ENCODE measurements at regions not wholly inside any gene's neighbourhood (a gene's known extent, or its start where the extent isn't known, plus 50 kb on each side); places are given as distances from the start of the nearest gene placed in this dataset.

DNA sequence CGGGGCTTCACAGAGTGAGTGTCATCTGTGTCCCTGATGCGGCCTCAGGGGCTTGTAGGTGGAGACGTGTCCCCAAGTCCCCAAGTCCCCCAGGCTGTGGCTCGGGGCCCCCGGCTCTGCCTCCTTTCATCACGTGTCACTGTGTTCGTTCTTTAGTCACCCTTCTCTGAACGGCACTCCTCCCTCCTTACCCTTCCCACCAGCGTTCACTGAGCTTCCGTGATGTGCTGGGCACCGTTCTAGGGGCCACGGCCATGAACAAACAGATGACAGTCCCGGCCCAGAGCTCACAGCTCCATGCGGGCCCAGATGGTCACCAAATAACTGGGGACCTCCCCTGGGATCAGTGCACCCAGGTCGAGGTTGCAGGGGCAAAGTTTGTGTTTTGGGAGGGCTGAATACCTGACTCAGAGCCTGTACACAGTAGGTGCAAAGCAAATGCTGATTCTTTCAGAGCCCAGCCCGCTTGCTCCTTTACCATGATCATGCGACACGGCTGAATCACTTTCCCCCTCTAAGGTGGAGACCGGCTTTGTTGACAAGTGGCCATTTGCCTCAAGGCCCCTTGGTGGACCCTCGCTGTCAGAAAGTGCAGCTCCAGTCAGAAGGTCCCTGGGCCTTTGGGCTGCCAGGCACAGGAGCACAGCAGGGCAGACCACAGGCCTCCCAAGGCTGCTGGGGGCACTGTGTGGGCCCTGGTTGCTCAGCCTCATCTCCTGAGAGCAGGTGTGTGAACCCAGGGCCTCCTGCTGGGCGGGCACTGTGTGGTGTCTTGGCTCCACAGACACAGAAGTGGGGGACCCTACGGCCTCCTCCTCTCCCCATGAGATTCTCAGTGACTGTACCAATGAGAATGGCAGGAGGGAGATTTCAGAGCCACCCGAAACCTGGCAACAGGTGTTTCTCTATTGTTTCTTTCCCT, 592.5 kb downstream of the PTPRU start:
- ATAC-seq, result no peak
- Histone ChIP-seq H3K9me2 (ENCODE audit: insufficient read depth) (no peaks in the 10 kb centered on the region), H2AFZ (ENCODE audit: low read depth, low read length, poor library complexity, severe bottlenecking) (no peak overlapping the region), H3K4me3 (replicated peaks in 1 of 2; ENCODE audit: low read depth in 1 of 2, low read length in 2 of 2) (no peak overlapping the region), H3K4me1 (ENCODE audit: control insufficient read depth in 1 of 2, insufficient read depth in 2 of 2, low read length in 2 of 2) (no peaks in the 10 kb centered on the region), H3K79me2 (ENCODE audit: insufficient read depth, low read length) (no peaks in the 10 kb centered on the region), H3K36me3 (ENCODE audit: control insufficient read depth in 1 of 2, insufficient read depth in 2 of 2, low read length in 2 of 2) (no peaks in the 10 kb centered on the region), H3K27ac (ENCODE audit: low read depth, low read length) (no peak overlapping the region), H4K20me1 (ENCODE audit: insufficient read depth) (no peaks in the 10 kb centered on the region), H3K27me3 (ENCODE audit: insufficient read depth, low read length) (peaks cover 23% of the 10 kb centered on the region; the same call in 1 of the 2 replicates), H3K9ac (ENCODE audit: low read length) (no peak overlapping the region), H3K4me2 (ENCODE audit: low read length) (no peak overlapping the region), H3K9me3 (ENCODE audit: control insufficient read depth in 1 of 2, insufficient read depth in 1 of 2, low read depth in 1 of 2, low read length in 2 of 2) (no peaks in the 10 kb centered on the region; a peak in 1 of 4 replicates)
- TF ChIP-seq ZBTB33 (IDR thresholded peaks at IDR 0.05; ENCODE audit: extremely low read depth, insufficient replicate concordance, low read length), result no peak
- TF ChIP-seq JUND (IDR thresholded peaks at IDR 0.05), result no peak
- TF ChIP-seq SP1 (IDR thresholded peaks at IDR 0.05; ENCODE audit: low read depth), result no peak
- no peak for TF ChIP-seq REST (IDR thresholded peaks at IDR 0.05; ENCODE audit: low read depth)
- CTCF ChIA-PET, result interaction anchor here (0.7 kb wide), 1 partner anchor 19 kb away, joined by 3 read pairs; no protein-coding TSS in a partner anchor
- RAD21 ChIA-PET (ENCODE audit: low non-redundant PET in 1 of 2, low total read pairs in 2 of 2, uncharacterized antibody in 2 of 2, unreplicated experiment in 2 of 2), result no interaction called here
- DNase-seq (ENCODE audit: low read depth, low spot score), result no peak
- intact Hi-C loops (cut with micrococcal nuclease), result no loop called here
- no TSS peak for BruUV-seq (replicated peaks)
- POLR2A ChIA-PET, result no interaction called here

Measured in HCT116 (cell line).